H9 (cell line): ENCODE measurements at regions not wholly inside any gene's neighbourhood (a gene's known extent, or its start where the extent isn't known, plus 50 kb on each side); places are given as distances from the start of the nearest gene placed in this dataset.
"Not testable (repeated sequence)": the region's sequence is repeated elsewhere in the genome, so short reads cannot be mapped to it uniquely, and the experiment has no call there.

Source experiments
- DNase-seq: peaks from one replicate; pipeline ENCODE4 v3.0.0-alpha.2; 2017
- H2AFZ ChIP-seq: one replicate; pipeline ENCODE4 v1.6.1; 2013; ENCODE audit warnings: mild to moderate bottlenecking, low read length, control low read depth, moderate library complexity
- H2AK5ac ChIP-seq: 2 replicates; pipeline ENCODE4 v1.6.1; 2013; ENCODE audit warnings: low read length, control low read depth, mixed read lengths; ENCODE audit not compliant: insufficient read length
- H2BK120ac ChIP-seq: one replicate; pipeline ENCODE4 v1.6.1; 2013; ENCODE audit warnings: low read depth, mild to moderate bottlenecking, low read length, control low read depth, inconsistent platforms; ENCODE audit not compliant: poor library complexity, severe bottlenecking
- H2BK12ac ChIP-seq: 2 replicates; pipeline ENCODE4 v1.6.1; 2013; ENCODE audit warnings: low read length, control low read depth, mixed read lengths, low read depth; ENCODE audit not compliant: insufficient read length
- H2BK15ac ChIP-seq: 2 replicates; pipeline ENCODE4 v1.6.1; 2013; ENCODE audit warnings: low read depth, low read length, control low read depth
- H2BK20ac ChIP-seq: one replicate; pipeline ENCODE4 v1.6.1; 2013; ENCODE audit warnings: low read depth, mild to moderate bottlenecking, low read length, control low read depth, inconsistent platforms; ENCODE audit not compliant: poor library complexity, severe bottlenecking
- H2BK5ac ChIP-seq: 2 replicates; pipeline ENCODE4 v1.6.1; 2013; ENCODE audit warnings: low read length, control low read depth, mixed read lengths; ENCODE audit not compliant: insufficient read length
- H3K14ac ChIP-seq: 2 replicates; pipeline ENCODE4 v1.6.1; 2013; ENCODE audit warnings: low read length, control low read depth; ENCODE audit not compliant: insufficient read depth
- H3K18ac ChIP-seq: 2 replicates; pipeline ENCODE4 v1.6.1; 2013; ENCODE audit warnings: low read depth, mild to moderate bottlenecking, mixed read lengths, low read length, control low read depth; ENCODE audit not compliant: insufficient read length
- H3K23ac ChIP-seq: 2 replicates; pipeline ENCODE4 v1.6.1; 2013; ENCODE audit warnings: low read length, control low read depth, mixed read lengths, low read depth; ENCODE audit not compliant: insufficient read length
- H3K23me2 ChIP-seq: 2 replicates; pipeline ENCODE4 v1.6.1; 2013; ENCODE audit warnings: low read depth, mild to moderate bottlenecking, mixed read lengths, low read length, control low read depth; ENCODE audit not compliant: insufficient read length, poor library complexity, severe bottlenecking
- H3K27ac ChIP-seq: 2 replicates; pipeline ENCODE4 v1.5.1; 2013; ENCODE audit warnings: low read length, control low read depth, mixed read lengths, low read depth; ENCODE audit not compliant: insufficient read length
- H3K27me3 ChIP-seq: 2 replicates; pipeline ENCODE4 v1.6.1; 2013; ENCODE audit warnings: low read length, control low read depth, inconsistent platforms; ENCODE audit not compliant: insufficient read depth
- H3K4ac ChIP-seq: 2 replicates; pipeline ENCODE4 v1.6.1; 2013; ENCODE audit warnings: low read depth, mild to moderate bottlenecking, control low read depth, inconsistent platforms, low read length, moderate library complexity
- H3K4me1 ChIP-seq: 2 replicates; pipeline ENCODE4 v1.6.1; 2013; ENCODE audit warnings: low read length, control low read depth, inconsistent platforms; ENCODE audit not compliant: insufficient read depth
- H3K4me2 ChIP-seq: 2 replicates; pipeline ENCODE4 v1.6.1; 2013; ENCODE audit warnings: low read length, control low read depth, mixed read lengths; ENCODE audit not compliant: insufficient read length, insufficient read depth
- H3K56ac ChIP-seq: 2 replicates; pipeline ENCODE4 v1.6.1; 2013; ENCODE audit warnings: low read depth, mild to moderate bottlenecking, mixed read lengths, low read length, control low read depth; ENCODE audit not compliant: insufficient read length
- H3K79me1 ChIP-seq: 2 replicates; pipeline ENCODE4 v1.6.1; 2013; ENCODE audit warnings: low read depth, mild to moderate bottlenecking, moderate library complexity, low read length, control low read depth, inconsistent platforms; ENCODE audit not compliant: insufficient read depth, poor library complexity, severe bottlenecking
- H3K79me2 ChIP-seq: 2 replicates; pipeline ENCODE4 v1.6.1; 2013; ENCODE audit warnings: low read length, control low read depth, inconsistent platforms; ENCODE audit not compliant: insufficient read depth
- H3K9ac ChIP-seq: 2 replicates; pipeline ENCODE4 v1.6.1; 2013; ENCODE audit warnings: low read length, control low read depth, mixed read lengths; ENCODE audit not compliant: insufficient read length; ENCODE audit errors: extremely low read depth
- H3K9me3 ChIP-seq: one replicate; pipeline ENCODE4 v1.6.1; 2013; ENCODE audit warnings: low read depth, low read length, inconsistent platforms; ENCODE audit not compliant: control insufficient read depth
- H3T11ph ChIP-seq: one replicate; pipeline ENCODE4 v1.6.1; 2013; ENCODE audit warnings: mild to moderate bottlenecking, low read length, control low read depth, inconsistent platforms
- H4K20me1 ChIP-seq: one replicate; pipeline ENCODE4 v1.6.1; 2013; ENCODE audit not compliant: control insufficient read depth, insufficient read length, insufficient read depth
- H4K5ac ChIP-seq: 2 replicates; pipeline ENCODE4 v1.6.1; 2013; ENCODE audit warnings: low read depth, mild to moderate bottlenecking, mixed read lengths, low read length, control low read depth; ENCODE audit not compliant: insufficient read length
- H4K8ac ChIP-seq: replicated peaks from 2 replicates; pipeline ENCODE4 v1.6.1; 2013; ENCODE audit warnings: low read length, control low read depth, mixed read lengths, low read depth; ENCODE audit not compliant: insufficient read length
- H4K91ac ChIP-seq: 2 replicates; pipeline ENCODE4 v1.6.1; 2013; ENCODE audit warnings: low read depth, mild to moderate bottlenecking, moderate library complexity, mixed read lengths, low read length, control low read depth; ENCODE audit not compliant: insufficient read length
- H3K27ac Mint-ChIP-seq, 3 experiments: 2 replicates in 2 of 3; 3 replicates in 1 of 3; pipeline ENCODE4 v1.8.0; 2020 to 2021; ENCODE audit warnings: mixed read lengths in 3 of 3, mild to moderate bottlenecking in 1 of 3, moderate library complexity in 1 of 3
- H3K27me3 Mint-ChIP-seq: 2 replicates; pipeline ENCODE4 v1.8.0; 2021; ENCODE audit warnings: low read depth, mild to moderate bottlenecking, moderate library complexity, mixed read lengths
- H3K36me3 Mint-ChIP-seq, 3 experiments: 2 replicates in 2 of 3; 3 replicates in 1 of 3; pipeline ENCODE4 v1.8.0; 2020 to 2021; ENCODE audit warnings: low read depth in 3 of 3, mixed read lengths in 3 of 3; ENCODE audit not compliant: insufficient read depth in 1 of 3
- H3K4me1 Mint-ChIP-seq, 2 experiments: 2 replicates each; pipeline ENCODE4 v1.8.0; 2020; ENCODE audit warnings: mixed read lengths in 2 of 2
- H3K4me3 Mint-ChIP-seq, 2 experiments: 2 replicates in 1 of 2; 3 replicates in 1 of 2; pipeline ENCODE4 v1.8.0; 2020 to 2021; ENCODE audit warnings: mild to moderate bottlenecking in 2 of 2, mixed read lengths in 2 of 2, moderate library complexity in 1 of 2
- H3K9me3 Mint-ChIP-seq, 2 experiments: 2 replicates in 1 of 2; 3 replicates in 1 of 2; pipeline ENCODE4 v1.8.0; 2020; ENCODE audit warnings: mild to moderate bottlenecking in 2 of 2, mixed read lengths in 2 of 2, moderate library complexity in 1 of 2
- CTCF ChIP-seq: fragments of 200-600 bp; sonication (generic); conservative IDR thresholded peaks from 3 replicates; pipeline ENCODE4 v1.8.0; 2021; ENCODE audit warnings: antibody characterized with exemption, mild to moderate bottlenecking
- WGBS: extraction: QIAGEN DNeasy Blood & Tissue Kit; methylation state at CpG from one replicate; pipeline ENCODE4 v1.1.7; 2013; ENCODE audit warnings: missing lambda C conversion rate, low lambda C conversion rate, mixed read lengths; ENCODE audit not compliant: insufficient read length; ENCODE audit errors: extremely low coverage; 5-methylcytosine and 5-hydroxymethylcytosine counted together

- Histone ChIP-seq H3K27me3 (no peaks in the 10 kb centered on the region), H2BK20ac (no peak overlapping the region), H3K27ac (no peak overlapping the region), H2AK5ac (no peak overlapping the region), H2AFZ (no peak overlapping the region), H4K5ac (no peak overlapping the region), H3T11ph (no peak overlapping the region), H4K8ac (no peak overlapping the region), H2BK15ac (no peak overlapping the region), H3K18ac (no peak overlapping the region), H3K79me1 (no peaks in the 10 kb centered on the region), H4K91ac (no peak overlapping the region), H3K4ac (no peak overlapping the region), H2BK12ac (no peak overlapping the region), H3K4me2 (no peak overlapping the region), H3K23me2 (no peaks in the 10 kb centered on the region), H3K79me2 (no peaks in the 10 kb centered on the region), H3K56ac (no peak overlapping the region), H3K23ac (no peak overlapping the region), H3K14ac (no peak overlapping the region), H4K20me1 (no peaks in the 10 kb centered on the region), H3K9me3 (peaks cover 5% of the 10 kb centered on the region), H3K4me1 (no peaks in the 10 kb centered on the region), H3K9ac (no peak overlapping the region), H2BK5ac (no peak overlapping the region), H2BK120ac (no peak overlapping the region)
- no peak overlapping the region for H3K27ac Mint-ChIP-seq
- H3K27me3 Mint-ChIP-seq = no peaks in the 10 kb centered on the region; the same call in 1 of the 2 replicates
- peaks cover 24 to 25% of the 10 kb centered on the region in 2 experiments for H3K9me3 Mint-ChIP-seq
- TF ChIP-seq CTCF = no peak
- DNase-seq = no peak
- WGBS = no CpG with 5 or more reads among the region's 1 CpG
- H3K4me3 Mint-ChIP-seq = no peak overlapping the region
- H3K4me1 Mint-ChIP-seq = no peaks in the 10 kb centered on the region
- H3K36me3 Mint-ChIP-seq = peaks cover 10 to 32% (median 10%) of the 10 kb centered on the region in 3 experiments
These were observed 1374.6 kb downstream of the FSCB start for GRCh38 chr14:43132441-43132840.

GRCh38 chr14:43128429-43128828 is 1378.7 kb downstream of the FSCB start:
- H3K4ac ChIP-seq, H4K91ac ChIP-seq, H3K4me2 ChIP-seq, H3K4me1 ChIP-seq, H2BK120ac ChIP-seq, H3K79me1 ChIP-seq, H2BK5ac ChIP-seq, H2BK20ac ChIP-seq, H3K27me3 Mint-ChIP-seq, H4K20me1 ChIP-seq, H2BK15ac ChIP-seq, H3K27me3 ChIP-seq, H3K36me3 Mint-ChIP-seq, H4K8ac ChIP-seq, H3K27ac Mint-ChIP-seq, H3K56ac ChIP-seq, DNase-seq, H2AK5ac ChIP-seq, H3K4me1 Mint-ChIP-seq, H3T11ph ChIP-seq, H3K27ac ChIP-seq, H3K4me3 Mint-ChIP-seq, H2BK12ac ChIP-seq, H4K5ac ChIP-seq, H3K79me2 ChIP-seq, H3K14ac ChIP-seq, H2AFZ ChIP-seq, H3K23ac ChIP-seq, H3K9me3 Mint-ChIP-seq, H3K9ac ChIP-seq, H3K18ac ChIP-seq, H3K23me2 ChIP-seq, H3K9me3 ChIP-seq: not testable (repeated sequence)
- no CpG with 5 or more reads among the region's 1 CpG for WGBS
